ENCODE measurements at regions not wholly inside any gene's neighbourhood (a gene's known extent, or its start where the extent isn't known, plus 50 kb on each side); places are given as distances from the start of the nearest gene placed in this dataset.
"Not testable (repeated sequence)": the region's sequence is repeated elsewhere in the genome, so short reads cannot be mapped to it uniquely, and the experiment has no call there.

DNA sequence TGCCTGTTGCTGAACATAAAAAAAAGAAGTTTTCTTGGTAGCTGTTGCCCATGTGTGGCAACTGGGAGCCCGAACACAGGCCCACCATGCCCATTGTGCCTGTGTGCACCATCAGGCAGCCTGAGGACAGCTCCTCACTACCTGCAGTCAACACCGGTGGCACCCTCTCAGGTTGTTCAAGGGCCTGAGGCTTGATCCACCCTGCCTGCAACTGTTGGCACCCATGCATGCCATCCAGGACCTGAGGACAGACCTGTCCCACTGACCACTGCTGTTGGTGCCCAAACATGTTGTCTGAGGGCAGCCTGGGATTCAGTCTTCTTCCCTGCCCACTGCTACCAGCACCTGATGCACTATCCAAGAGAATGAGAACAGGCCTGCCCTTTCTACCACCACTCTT, 661.1 kb upstream of the ZNF804A start:
- intact Hi-C loops (cut with DNase I) = no loop called here
- no peak for ATAC-seq
- no peak for DNase-seq

DNA sequence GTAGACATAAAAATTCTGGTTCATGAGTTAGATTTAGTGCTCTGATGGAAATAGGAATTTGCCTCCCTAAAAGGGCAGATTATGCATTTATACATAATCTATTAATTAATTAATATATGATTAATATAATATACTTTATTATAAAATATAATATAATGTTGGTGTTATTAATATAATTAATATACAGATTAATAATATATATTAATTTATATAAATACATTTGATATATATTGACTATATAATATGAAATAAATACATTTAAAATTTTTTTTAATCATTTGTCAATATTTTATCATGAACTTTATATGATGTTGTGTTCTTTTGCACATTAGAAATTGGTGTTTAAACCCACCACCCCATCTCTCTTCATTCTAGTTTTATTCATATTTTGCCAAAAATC, 652.1 kb upstream of the ZNF804A start:
- DNase-seq (no peak), ATAC-seq (no peak)
- intact Hi-C loops (cut with DNase I) = no loop called here

DNA sequence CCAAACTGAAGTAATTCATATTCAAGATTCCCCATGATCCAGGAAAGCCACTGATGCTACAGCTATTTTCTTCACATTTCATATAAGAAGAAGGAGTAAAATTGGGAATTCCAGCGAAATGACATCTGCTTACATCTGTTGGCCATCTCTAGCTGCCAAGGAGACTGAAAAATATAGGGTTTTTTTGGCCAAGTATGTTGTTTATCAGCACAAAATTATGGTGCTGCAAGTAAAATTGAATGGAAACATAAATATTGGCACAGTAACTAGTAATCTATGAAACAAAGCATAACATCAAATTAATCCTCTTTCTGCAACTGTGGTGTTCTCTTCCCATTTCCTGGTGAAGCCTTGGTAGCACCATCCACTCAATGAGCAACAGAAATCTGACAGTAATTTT, 649.5 kb upstream of the ZNF804A start:
- intact Hi-C loops (cut with DNase I) = no loop called here
- DNase-seq (no peak), ATAC-seq (no peak)

DNA sequence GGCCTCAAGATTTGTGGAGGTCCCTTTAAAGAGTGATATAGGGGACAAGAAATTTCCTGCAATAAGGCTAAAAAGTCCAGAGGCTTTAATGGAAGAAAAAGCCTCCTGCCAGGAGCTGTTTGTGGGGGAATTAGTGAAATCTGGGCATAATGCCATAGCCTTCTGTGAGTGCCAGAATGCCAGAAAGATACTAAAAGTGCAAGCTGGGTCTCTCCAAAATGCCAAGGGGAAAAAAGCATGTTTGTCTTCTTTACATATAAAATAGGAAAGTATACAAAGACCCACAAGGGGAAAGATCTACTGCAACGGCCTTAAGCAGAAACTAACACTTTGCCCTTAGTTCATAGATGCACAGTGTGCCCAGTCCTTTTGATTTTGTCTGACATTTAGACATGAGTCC, 647.7 kb upstream of the ZNF804A start:
- DNase-seq (no peak), ATAC-seq (no peak)
- intact Hi-C loops (cut with DNase I) = no loop called here

DNA sequence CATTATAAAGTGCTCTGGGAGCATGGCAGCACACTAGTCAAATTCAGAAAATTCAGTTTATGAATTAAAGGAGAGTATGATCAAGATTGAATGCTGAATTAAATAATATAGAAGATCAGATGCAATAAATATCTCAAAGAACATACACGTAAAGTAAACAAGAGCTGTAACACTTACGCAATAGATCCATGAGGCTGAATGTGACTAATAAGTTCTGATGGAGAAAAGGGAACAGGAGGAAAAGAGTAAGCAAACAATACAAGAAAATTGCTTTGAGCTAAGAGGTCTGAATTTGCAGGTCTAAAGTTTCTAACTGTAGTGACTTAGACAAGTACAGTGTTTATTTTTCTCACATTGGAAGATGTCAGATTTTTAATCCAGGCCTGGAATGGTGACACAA, 646.7 kb upstream of the ZNF804A start:
- intact Hi-C loops (cut with DNase I) = no loop called here
- no peak for ATAC-seq

DNA sequence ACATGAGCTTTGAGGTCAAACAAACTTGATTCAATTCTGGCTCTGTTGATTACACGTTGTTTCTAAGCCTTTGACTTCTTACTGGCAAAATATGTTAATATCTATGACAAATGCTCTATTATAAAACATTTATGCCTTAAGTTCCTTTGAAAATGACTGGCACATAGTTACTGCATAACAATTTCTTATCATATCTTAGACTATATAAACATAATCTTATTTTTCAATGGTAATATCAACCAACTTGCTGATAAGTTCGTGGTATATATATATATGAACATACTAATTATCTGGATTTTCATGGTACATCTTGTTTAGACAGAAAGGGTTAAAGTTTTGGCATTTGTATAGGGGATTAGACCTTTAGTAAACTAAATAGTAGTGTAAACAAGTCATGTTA, 645.6 kb upstream of the ZNF804A start:
- ATAC-seq (no peak), DNase-seq (no peak)
- intact Hi-C loops (cut with DNase I) = no loop called here

More for the DNA sequence above, 646.7 kb upstream of the ZNF804A start:
- DNase-seq = no peak

DNA sequence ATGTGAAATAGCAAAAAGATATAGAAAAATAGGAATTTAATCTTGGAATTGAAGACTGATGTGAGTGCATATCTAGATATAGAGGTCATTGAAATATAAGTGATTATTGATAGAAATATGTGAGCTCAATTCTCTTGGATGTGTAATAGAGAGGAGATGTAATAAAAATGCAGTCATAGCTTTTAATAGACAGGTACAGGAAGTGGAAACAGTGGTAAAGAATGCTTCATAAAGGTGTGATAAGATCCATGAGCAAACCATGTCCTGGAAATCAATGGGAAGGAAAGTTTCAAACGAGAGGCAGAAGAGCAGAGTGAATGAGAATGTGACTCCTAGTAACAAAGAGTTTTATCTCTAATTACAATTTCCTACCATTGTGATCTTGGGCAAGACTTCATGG, 634.7 kb upstream of the ZNF804A start:
- DNase-seq = no peak
- intact Hi-C loops (cut with DNase I) = no loop called here
- no peak for ATAC-seq

DNA sequence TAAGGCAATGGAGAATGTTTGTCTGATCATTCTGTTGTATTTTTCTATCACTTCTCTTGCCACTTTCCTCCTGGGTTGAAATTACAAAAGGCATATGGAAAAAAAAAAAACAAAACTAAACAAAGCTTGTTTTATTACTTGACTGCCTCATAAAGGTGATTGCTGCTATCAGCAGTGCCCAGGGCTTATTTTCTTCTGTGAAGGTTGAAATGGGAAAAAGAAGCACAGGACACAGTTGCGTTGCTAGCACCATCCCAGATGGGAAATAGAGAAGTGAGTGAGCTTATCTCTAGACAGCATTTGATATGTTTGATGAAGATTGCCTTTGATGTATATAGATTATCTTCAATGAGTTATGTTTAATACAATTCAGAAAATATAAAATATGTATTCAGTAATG, 633.8 kb upstream of the ZNF804A start:
- intact Hi-C loops (cut with DNase I) = no loop called here
- DNase-seq = no peak
- ATAC-seq = no peak

DNA sequence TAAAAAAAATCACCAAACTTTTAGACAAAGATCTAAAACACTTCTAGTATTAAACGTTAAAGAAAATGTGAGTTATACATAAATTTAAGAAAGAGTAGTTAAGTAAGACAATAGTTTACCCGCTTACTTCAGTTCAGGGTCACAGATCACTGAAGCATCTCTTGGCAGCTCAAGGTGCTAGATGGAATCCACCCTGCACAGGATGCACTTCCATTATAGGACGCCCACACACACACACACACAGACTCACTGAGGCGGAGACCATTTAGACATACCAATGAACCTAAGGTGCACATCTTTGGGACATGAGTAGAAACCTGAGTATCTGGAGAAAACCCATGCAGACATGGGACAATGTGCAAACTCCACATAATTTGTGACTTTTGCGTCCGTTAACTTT, 630.6 kb upstream of the ZNF804A start:
- intact Hi-C loops (cut with DNase I) = no loop called here
- DNase-seq (no peak), ATAC-seq (no peak)

DNA sequence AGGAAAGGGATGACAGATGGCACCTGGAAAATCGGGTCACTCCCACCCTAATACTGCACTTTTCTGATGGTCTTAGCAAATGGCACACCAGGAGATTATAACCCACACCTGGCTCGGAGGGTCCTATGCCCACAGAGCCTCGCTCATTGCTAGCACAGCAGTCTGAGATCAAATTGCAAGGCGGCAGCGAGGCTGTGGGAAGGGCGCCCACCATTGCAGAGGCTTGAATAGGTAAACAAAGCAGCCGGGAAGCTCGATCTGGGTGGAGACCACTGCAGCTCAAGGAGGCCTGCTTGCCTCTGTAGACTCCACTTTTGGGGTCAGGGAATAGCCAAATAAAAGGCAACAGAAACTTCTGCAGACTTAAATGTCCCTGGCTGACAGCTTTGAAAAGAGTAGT, 622.7 kb upstream of the ZNF804A start:
- ATAC-seq; DNase-seq; intact Hi-C loops (cut with DNase I): not testable (repeated sequence)

DNA sequence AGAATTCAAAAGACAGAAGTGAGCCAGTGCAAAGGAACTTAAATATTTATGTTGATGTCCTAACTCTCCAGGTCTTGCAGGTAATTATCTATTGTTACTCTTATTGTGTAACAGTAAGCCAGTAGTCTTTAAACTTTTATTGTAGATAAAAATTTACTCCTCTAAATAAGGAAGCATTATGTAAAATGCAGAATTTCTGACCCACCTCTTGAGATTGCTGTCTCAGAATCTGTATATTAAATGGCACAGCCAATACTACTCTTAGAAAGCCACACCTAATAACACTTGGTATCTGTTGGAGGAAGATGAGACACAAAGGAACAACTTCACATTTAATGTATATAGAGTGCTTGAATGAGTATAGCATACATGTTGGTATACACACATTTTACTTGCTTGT, 613.5 kb upstream of the ZNF804A start:
- no peak for ATAC-seq
- intact Hi-C loops (cut with DNase I) = no loop called here
- no peak for DNase-seq

DNA sequence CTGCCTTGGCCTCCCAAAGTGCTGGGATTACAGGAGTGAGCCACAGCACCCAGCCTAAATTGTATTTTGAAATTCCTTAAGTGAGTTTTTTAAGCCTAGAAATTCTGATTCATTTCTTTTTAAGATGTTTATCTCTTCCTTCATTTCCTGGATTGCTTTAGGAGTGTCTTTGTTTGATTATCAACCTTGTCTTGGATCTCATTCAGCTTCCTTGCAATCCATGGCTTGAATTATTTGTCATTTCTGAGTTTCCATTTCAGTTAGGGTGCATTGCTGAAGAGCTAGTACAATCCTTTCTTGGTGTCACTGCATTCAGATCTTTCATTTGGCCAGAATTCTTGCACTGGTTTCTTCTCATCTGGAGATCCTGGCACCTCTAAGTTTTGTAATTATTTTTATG, 606.4 kb upstream of the ZNF804A start:
- ATAC-seq = no peak
- intact Hi-C loops (cut with DNase I) = no loop called here
- no peak for DNase-seq

DNA sequence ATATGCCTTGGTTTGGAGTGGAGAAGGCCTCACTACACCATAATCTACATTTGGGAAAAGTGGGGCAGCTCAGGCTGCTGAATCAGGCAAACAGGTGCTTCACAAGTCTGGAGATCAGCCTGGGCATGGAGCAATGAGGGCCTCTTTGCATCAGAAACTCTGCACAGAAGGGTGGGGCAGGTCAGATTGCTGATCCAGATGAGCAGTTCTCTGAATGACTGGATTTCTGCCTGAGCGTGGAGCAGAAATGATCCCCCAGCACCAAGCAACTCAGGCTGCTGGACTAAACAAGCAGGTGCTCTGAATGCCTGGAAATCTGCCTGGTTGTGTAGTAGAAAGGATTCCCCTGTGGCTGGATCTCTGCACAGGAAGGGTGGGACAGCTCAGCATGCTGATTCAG, 605.3 kb upstream of the ZNF804A start:
- intact Hi-C loops (cut with DNase I) = no loop called here
- DNase-seq (no peak), ATAC-seq (no peak)

DNA sequence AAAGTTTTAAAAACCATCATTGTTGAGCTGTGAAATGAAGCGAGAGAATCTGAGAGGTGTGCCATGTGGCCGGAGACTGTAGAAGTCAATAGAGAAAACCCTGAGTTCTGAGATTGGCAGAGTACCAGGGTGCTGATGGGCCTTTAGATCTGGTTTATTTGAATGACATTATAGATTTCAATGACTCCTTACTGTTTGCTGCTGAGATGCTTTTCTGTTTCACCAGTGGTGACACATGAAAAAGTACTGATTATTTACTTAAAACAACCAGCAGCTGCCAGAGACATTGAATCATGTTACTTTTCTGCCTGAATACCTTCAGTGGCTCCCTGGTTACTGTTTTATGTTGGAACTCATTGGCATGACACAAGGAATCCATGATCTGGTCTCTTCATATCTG, 602.7 kb upstream of the ZNF804A start:
- intact Hi-C loops (cut with DNase I) = no loop called here
- ATAC-seq (no peak), DNase-seq (no peak)

DNA sequence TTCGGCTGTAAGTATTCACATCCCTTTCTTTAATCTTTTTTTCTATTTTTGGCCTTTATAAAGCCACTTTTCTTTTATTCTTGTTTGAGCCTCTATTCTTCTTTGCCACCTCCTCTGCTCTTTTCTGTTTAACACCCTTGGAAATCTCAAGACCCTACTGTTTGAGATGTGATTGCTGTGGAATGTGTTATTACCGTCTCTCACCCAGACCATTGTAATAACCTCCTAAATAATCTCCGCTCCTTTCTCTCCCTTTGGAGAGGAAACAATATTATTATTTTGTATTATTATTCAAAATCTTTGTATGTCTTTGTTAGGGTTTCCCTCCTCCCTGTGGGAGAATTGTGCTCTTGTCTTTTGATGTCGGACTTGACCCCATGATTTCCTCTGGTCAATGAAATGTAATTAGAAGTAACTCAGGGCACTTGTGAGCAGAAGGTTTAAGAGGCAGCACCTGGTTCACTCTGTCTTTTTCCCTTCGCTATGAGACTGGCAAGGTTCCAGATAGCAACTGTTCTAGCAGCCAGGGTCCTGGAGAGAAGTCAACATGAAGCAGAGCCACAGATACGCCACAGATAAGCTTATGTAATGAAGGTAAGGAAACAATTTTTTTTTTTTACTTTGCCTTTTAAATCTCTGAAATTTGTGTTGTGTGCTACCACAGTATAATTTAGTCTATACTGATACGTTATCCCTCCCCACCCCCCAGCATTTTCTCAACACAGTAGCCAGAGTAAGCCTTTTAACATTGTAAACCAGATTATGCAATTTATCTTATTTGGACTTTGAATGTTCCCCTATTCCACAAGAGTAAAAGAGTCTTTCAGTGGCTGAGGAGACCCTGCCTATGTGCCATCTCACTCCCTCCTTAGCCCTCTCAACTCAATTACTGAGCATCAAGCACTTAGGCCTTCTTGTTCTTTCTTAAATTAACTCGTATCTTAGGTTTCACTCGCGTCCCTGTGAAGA, 601.2 kb upstream of the ZNF804A start:
- intact Hi-C loops (cut with DNase I) = no loop called here
- DNase-seq (no peak), ATAC-seq (no peak)

DNA sequence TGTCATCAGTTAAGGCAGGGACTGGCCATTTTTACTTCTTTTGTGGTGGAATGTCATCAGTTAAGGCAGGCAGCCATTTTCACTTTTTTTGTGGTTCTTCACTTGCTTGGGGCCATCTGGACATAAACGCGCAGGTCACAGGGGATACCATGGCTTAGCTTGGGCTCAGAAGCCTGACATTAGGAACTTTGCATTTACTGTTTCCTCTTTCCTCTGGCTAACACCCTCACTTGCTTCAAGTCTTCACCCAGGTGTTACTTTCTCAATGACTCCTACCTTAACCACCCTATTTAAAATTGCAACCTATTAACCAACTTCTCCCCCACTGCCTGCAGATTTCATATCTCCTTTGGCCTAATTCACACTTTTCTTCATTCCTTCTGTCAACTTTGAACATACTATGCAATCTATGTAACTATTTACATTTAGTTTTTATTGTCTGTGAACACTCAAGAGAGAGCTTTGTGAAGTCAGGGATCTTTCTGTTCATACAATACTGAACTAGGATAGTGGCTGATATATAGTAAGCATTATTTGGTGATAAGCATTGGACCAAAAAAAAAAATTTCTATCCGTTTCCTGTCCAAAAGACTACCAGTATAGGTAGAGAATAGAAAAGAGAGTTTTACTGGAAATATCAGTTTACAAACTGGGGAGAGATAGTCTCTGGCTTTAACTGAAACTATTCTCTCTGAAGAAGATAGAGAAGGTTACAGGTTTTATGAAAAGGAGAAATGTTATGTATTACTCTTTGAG, 600.1 kb upstream of the ZNF804A start:
- intact Hi-C loops (cut with DNase I) = no loop called here
- ATAC-seq = no peak
- DNase-seq = no peak

DNA sequence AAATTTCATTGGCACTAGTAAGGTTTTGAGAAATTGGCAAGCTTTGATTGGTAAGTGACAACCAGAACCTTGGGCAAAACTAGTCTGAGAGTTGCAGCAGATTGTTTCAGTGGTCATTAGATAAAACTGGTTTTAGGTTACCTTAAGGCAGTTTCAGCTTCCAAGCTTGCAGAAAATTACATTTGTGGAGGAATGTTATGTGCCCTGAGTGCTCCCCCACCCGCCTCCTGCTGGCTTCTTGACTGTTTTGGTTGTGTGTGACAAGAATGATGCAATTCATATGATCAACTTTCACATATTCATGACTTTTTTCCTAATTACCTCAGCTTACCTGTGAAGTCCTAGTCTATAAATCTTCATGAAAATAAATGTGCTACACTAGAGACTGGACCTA, 599.5 kb upstream of the ZNF804A start:
- ATAC-seq (no peak), DNase-seq (no peak)
- intact Hi-C loops (cut with DNase I) = no loop called here

DNA sequence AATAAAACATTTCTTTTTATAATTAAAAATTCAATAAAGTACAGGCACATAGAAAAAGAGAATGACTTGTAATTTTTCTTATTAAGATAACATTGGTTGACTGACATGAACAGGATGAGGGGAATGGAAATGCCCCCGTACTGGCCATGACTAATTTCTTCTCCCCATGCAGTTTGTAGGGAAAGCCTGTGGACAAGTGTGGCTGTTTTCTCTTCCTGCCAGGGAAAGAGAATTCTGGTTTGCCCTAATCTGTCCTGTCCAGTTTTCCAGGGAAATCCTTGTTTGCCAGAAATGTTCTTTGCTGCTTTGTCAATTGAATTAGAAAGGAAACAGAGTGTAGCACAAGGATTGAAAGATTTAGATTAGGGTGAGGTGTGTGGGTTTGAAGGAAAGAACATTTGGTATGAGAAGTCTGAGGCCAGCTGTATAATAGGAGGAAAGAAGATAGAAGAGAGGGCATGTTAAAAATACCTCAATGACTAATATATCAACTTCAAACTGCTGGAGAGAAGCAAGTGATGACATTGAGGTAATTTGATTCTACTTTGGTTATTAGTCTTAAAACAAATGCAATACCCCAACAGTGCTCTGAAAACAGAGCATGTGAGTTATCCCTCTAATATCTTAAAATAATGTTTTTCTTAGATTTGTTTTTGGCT, 593.9 kb upstream of the ZNF804A start:
- peak in 1 of 2 donors; percentile 83 for ATAC-seq
- no peak for DNase-seq
- intact Hi-C loops (cut with DNase I) = no loop called here

DNA sequence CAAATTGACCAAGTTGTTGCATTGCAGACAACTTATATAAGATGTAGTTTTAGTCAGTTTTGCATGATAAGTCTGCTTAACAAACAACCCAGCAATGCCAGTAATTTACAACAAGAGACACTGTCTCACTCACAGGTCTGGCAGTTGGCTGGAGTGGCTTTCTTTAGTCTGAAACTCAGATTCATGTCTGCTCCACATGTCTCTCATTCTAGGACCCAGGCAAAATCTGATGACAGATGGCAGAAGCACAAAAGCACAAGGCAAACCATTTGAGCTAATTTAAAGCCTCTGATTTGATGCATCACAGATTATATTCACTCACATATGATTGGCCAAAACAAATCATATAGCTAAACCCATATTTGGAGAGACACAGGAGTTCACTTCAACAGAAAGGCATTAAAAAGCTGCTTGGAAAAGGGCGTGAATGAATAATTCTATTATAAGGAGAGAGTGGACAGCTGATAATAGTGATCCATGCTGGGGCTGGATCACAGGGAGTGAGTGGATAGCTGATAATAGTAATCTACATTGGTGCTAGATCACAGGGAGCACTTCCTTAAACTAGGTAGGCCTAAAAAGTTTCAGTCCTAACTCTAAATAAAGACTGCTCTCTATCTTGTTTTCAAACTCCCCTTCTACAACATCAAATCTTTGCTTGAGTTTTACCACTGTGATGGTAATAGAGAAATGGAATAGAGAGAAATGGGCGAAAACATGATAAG, 593.2 kb upstream of the ZNF804A start:
- DNase-seq (no peak), ATAC-seq (no peak)
- intact Hi-C loops (cut with DNase I) = no loop called here

DNA sequence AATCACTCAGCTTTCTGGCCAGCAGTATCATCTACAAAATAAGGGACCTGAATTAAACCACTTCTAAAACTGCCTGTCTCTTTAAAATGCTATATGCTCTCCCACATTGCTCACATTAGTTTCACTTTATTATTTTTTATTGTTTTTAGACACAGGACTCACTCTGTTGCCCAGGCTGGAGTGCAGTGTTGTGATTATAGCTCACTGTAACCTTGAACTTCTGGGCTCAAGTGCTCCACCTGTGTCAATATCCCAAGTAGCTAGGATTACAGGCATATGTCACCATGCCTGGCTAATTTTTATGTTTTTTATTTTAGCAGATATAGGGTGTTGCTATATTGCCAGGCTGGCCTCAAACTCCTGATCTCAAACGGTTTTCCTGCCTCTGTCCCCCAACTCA, 591.3 kb upstream of the ZNF804A start:
- intact Hi-C loops (cut with DNase I) = no loop called here
- ATAC-seq (no peak), DNase-seq (no peak)

Measured in left cardiac atrium (tissue), 4 donors.